Stimulated activated CD8-positive, alpha-beta memory T cell treated with anti-CD3 and anti-CD28 coated beads, Interleukin-4, amount 100 ng/mL, for 48 hours (primary cell): ENCODE measurements at regions not wholly inside any gene's neighbourhood (a gene's known extent, or its start where the extent isn't known, plus 50 kb on each side); places are given as distances from the start of the nearest gene placed in this dataset.

Experiments
- DNase-seq: peaks from one replicate; pipeline ENCODE4 v3.0.0-alpha.2; 2020

DNA sequence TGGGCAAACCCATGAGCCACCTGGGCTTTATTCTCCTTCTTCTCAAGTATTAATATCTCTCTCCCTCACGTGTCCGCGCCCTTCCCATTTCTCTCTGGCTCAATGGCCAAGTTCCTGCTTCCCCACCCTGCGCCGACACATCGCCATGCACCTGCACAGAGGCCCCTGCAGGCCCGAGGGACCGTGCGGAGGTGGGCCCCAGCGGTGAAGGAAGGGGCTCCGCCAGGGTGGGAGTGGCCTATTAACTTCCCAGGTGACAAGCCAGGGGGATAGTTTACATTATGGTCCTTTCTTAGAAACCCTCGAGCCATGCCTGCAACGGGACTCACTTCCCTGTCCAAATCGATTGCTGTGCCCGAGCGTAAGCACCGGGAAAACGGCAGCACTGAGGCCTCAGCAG is 110.0 kb upstream of the ADARB2 start:
- DNase-seq = no peak

DNA sequence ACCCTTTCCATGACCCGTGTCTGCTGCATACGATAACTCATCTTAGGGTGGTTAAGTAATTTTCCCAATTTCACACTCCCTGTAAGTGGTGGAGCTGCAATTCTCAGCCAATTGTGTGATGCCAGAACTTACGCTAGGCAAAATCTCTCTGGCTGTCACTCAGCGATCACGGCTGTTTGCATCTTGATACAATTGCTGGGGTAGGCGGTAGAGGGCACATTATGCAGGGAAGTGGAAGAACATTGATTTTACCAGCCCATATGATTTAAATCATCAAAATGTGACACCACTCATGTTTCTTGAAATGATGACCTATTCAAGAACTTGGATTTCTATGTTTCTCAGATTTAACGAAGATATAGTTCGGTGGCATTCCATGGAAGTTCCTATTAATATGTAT is 108.7 kb upstream of the ADARB2 start:
- DNase-seq = no peak

DNA sequence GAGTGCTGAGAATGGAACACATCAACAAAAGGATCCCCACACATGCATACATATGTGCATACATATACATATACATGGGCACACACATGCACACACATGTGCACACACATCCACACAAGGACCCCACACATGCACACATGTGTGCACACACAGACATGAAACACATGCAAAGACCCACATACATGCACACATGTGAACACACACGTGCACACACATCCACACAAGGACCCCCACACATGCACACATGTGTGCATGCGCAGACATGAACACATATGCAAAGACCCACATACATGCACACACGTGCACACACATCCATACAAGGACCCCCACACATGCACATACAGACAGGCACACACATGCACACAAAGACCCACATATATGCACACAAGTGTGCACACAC is 104.4 kb upstream of the ADARB2 start:
- DNase-seq = no peak

DNA sequence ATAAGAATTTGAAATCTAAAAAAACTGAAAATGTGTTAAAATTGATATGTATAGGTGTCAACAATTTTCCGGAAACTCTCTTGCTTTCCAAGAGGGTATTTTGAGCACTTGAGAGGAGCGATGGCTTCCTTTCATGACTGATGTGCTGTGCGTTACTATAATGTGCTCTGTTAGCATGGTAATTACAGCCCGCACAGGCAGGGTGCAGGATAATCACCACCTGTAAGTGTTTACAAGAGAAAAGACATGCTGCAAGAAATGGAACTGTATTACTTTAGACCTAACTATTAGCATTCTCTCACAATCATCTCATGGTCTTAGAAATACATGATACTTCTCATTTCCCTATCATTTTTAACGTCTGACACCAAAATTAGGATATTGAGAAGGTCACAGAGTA is 92.4 kb upstream of the ADARB2 start:
- DNase-seq = no peak

DNA sequence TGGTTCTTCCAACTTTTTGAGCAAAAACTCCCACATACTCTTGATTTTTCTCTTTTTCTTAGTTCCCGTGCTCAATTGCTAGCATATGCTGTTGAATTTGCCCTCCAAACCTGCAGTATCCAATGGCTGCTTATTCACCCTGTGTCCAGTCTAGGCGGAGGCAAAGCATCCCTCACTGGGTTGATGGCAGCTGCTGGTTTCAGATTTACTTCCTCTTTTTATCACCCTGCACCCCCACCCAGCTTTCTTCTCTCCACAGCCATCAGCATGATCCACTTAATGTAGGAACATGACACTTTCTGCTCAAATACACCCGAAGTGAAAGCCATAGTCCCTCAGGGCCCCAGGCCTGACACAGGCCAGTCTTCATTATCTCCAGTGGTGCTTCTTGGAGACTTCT is 87.6 kb upstream of the ADARB2 start:
- DNase-seq = no peak

DNA sequence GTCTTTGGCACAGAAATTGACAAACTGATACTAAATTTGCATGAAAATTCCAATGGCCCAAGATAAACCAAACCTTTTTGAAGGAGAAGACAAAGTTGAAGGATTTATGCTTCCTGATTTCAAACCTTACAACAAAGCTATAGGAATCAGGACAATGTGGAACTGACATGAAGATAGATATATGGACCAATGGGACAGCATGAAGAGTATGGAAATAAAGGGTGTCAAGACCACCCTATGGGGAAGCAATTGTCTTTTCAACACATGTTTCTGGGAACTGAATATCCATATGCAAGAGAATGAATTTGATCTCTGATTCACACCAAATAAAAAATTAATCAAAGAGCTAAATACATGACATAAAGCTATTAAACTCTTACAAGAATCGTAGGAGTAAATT is 77.2 kb upstream of the ADARB2 start:
- no peak for DNase-seq

DNA sequence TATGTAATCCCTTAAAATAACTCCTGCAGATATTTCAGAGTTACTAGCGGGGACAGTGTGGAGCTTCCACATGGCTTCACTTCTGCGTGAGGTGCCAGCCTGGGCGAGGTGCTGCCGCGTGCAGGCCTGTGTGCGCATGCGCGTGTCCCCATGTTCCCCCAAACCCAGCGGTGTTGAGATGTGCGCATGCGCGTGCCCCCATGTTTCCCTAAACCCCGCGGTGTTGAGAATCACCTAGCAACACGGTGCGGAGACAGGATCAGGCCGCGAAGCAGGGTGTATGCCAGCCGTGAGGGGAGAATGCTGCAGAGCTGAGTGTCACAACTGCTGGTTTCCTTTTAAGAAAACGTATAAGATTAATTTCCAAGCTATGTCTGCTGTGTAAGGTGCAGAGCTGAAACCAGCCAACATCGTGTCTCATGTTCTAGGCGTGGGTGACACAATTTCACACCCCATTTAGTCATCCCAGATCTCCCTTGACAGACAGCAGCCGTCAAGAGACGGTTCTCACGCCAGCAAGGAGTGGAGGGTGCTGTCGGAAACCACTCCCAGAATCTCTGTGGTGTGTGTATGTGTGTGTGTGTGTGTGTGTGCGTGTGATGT is 71.9 kb upstream of the ADARB2 start:
- no peak for DNase-seq

DNA sequence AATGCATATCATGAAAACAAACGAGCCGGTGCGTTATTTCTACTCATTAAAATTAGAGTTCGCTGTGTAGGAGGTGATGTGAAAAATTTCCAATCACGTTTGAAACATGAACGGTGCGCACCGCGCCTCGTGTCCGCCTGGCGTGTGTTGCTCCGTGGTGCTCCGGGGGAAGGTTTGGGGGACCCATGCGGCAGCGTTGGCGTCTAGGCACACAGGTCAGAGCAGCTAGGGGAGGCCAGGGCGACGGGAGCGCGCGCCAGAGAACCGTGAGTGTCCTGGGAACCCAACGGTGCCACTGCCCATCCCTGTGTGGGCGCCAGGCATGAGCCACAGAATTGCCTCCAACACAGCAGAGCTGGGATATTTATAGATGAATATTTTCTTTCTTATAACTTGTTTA is 70.6 kb upstream of the ADARB2 start:
- no peak for DNase-seq

DNA sequence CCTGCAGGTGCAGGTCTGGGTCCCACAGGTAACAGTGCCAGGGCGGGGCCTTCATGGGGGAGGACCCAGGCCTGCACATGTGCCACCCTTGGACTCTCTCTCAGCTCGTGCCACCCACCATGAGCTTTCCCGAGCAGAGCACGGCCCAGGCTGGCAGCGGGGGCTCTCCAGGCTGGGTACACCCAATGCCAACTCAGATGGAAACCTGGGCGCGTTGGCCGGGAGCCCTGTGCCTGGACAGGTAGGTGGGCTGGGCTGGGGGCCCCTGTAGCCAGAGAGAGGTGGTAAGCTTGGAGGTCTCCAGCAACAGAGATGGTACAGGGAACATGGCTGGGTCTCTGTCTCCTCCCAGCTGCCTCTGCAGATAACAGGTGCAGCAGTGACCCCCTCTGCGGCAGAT is 69.9 kb upstream of the ADARB2 start:
- DNase-seq = no peak

DNA sequence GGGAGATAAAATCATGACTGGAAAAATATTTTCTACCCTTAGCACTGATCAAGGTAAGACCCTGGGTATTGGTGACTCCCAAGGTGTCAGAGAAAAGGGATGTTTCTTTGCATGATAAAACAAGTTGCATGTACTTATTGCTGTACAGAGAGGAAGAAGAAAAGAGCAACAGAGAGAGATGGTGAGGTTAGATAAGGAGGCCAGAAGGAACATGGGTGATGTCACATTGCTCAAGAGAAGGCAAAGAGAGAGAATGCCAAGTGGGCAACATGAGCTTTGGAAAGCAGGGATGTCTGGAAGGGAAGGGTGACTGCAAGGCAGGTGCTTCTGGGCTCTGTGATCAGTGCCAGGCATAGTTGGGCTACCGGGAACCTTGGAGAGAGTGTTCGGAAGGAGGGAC is 65.1 kb upstream of the ADARB2 start:
- DNase-seq = no peak

DNA sequence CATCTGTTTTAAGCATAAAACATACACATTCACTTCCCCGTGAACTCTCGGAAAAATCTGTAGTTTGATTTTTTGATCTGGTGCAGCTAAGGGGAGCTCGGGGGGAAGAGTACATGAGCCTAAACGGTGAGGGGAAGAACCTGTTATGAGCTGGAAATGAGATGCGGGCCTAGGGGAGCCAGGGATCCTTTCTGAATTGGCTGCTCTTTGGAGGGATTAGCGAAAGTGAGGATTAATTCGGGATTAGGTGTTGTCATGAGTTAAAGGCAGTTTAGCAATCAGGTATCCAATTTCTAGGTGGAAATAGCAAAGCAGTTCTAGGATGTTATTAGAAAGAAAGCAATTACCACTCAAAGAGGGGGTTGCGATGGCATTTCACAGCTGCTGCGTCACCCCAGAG is 51.1 kb upstream of the ADARB2 start:
- DNase-seq = no peak
